HG02798 (cell line): ENCODE measurements at regions not wholly inside any gene's neighbourhood (a gene's known extent, or its start where the extent isn't known, plus 50 kb on each side); places are given as distances from the start of the nearest gene placed in this dataset.
"Not testable (repeated sequence)": the region's sequence is repeated elsewhere in the genome, so short reads cannot be mapped to it uniquely, and the experiment has no call there.

Experiments
- ATAC-seq: cut with Tn5 transposase; IDR thresholded peaks from one replicate; pipeline ENCODE4 v1.9.1; 2021; ENCODE audit warnings: mild to moderate bottlenecking; ENCODE audit not compliant: unreplicated experiment, poor library complexity

GRCh38 chr5:117433818-117434217 is 859.2 kb upstream of the SEMA6A start:
- no peak for ATAC-seq

DNA sequence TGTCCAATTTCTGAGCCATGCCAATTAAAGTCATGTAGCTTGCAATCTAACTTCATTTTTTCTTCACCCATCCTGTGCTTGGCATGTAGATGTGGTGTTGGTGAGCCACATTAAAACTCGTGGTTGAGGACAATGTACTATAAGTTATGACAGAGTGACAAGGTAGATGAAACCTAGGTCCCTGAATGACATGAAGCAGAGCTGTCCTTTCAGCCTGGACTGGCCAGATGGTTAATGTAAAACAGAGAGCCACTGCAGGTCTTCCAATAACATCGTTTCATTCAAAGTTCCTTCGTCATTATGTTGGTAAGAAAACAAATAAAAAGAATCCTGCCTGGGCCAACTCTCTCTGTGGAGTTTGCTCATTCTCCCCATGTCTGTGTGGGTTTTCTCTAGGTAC is 856.5 kb upstream of the SEMA6A start:
- ATAC-seq: no peak

DNA sequence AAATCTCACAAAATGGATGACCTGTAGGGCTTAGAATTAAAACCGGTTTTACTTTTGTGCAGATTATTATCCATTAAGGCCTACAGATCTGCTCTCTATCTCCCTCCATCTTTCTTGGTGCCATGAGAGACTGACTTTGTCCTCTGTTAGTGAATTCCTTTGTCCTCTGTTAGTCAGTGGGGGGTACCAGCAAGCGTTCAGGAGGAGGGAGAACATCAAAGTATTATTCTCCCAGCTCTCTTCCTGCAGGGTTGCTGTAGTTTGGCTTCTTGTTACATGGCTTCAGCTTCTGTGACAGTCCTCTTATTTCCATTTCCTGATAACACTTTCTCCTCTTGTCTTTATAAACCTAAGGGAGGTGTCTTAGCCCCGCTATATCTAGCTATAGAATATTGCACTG is 850.5 kb upstream of the SEMA6A start:
- no peak for ATAC-seq

DNA sequence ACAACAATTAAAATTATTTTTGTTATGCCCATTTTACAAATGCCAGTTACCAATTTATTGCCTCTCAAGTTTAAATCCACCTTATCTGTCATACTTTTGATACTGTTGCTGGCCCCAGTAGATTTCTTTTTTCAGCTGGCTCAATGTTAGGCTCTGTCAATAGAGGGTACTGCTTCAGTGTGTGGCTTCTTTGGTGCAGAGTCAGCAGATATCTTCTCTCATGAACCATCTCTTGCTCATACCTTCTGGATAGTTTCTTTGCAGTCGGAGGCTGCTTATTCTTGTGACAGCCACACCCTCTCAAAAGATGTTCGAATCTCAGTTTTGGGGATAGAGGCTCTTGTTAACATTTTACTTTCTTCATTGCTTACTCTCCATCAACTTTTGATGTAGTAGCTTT is 849.9 kb upstream of the SEMA6A start:
- ATAC-seq: no peak

DNA sequence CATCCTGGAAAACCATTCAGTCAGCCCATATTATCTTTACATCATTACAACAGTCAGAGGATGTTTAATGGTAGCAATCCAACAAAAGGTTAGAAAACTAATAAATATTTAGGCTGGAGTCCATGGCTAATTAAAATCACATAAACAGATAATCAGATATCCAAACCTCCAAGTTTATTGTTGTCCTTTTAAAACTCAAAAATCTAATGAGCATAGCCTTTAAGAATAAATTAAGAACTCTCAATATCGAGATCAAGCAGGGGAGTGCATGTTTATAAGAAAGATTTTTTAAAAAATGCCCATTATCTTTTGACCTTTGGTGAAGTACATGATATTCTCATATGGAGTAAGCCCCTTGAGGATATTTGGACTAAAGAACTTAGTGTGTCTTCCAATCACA is 842.9 kb upstream of the SEMA6A start:
- ATAC-seq: no peak

DNA sequence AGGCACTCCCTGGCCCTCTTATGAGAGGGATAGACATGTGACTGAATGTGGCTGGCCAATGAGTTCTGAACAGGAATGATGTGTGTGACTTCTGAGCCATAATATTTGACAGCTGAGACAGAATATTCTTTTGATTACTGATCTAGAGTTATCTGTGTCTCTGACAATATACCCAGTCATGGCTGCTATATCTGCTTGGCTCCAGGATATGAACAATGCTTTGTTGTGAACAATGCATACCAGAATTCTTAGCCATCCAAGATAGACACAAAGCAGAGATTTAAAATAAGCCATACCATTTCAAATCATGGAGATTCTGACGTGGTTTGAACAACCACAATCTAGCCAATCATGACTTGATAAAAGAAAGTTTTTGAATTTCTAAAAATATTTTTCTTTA is 840.3 kb upstream of the SEMA6A start:
- ATAC-seq: no peak

DNA sequence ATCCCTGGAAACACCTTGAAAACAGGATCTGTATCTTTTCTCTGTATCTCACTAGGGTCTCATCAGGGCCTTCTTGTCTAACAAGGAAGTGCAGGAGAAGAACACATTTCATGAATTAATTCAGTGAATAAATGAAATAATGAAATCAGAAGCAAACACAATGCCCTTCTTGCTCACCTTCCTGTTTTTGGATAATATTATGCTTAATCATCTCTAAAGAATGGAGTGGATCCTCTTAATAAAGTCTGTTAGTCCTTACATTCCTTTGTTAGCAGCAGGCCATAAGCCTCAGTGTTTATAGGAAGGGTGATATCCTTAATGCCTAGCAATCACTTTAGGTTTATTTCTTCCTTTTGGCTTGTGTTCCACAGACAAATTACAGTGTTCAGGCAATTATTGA is 837.1 kb upstream of the SEMA6A start:
- ATAC-seq: no peak

GRCh38 chr5:117405197-117405596 is 830.6 kb upstream of the SEMA6A start:
- no peak for ATAC-seq

DNA sequence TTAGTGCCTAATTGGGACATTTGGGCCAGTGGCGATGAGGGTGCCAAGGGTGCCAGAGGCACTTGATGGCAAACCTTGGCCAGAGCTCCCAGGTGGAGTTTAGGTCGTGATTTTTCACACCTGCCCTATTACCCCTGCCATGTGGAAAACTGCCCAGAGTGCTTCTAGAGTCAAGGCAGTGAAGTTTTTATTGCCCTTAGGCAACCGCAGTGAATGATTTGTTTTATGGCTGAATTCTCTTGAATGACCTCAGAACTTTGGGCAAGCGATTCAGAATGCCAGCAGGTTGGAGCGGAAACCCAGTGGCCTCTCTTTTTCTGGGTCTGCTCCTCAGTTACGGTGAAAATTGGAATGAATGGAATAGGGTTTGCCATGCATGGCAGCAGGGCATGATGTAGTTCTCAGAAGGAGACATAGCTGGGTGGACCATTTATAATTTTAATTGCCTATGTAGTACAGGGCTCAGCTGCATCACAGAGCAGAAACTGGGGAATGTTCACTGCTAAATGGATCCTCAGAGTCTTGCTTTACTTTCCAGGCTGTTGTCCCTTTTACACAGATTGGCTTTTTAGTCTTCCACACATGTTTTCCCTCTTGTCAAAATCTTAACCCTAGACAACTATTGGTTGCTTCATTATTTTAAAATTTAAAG is 820.0 kb upstream of the SEMA6A start:
- ATAC-seq: no peak

- no peak for ATAC-seq
These were observed 818.5 kb upstream of the SEMA6A start for GRCh38 chr5:117393125-117393524.

GRCh38 chr5:117380316-117380715 is 805.7 kb upstream of the SEMA6A start:
- no peak for ATAC-seq

DNA sequence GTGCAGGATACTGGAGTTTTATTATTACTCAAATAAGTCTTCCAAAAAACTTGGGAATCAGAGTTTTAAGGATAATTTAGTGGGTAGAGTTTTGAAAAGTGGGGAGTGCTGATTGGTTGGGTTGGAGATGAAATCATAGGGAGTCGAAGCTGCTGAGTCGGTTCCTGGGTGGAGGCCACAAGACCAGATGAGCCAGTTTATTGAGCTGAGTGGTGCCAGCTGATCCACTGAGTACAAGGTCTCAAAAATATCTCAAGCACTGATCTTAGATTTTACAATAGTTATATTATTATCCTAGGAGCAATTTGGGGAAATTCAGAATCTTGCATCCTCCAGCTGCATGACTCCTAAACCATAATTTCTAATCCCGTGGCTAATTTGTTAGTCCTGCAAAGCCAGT is 804.9 kb upstream of the SEMA6A start:
- ATAC-seq: no peak

DNA sequence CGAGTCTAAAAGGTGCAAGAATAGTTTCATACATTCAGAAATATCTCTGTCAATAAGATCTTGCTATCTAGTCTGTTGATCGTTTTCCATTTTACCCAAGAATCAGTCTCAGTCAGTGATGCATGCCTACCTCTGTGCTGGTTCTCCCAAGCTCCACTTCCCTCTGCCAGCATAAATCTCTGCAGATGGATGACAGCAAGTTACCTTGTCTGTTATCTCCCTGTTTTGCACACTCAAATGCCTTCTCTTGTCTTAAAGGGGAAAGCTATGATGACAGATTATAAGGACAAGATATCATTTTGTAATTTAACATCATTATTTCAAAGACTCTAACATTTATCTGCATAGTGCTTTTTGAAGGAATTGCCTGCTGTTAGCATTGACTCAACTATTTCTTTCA is 802.1 kb upstream of the SEMA6A start:
- ATAC-seq: no peak

GRCh38 chr5:117359895-117360294 is 785.3 kb upstream of the SEMA6A start:
- no peak for ATAC-seq

DNA sequence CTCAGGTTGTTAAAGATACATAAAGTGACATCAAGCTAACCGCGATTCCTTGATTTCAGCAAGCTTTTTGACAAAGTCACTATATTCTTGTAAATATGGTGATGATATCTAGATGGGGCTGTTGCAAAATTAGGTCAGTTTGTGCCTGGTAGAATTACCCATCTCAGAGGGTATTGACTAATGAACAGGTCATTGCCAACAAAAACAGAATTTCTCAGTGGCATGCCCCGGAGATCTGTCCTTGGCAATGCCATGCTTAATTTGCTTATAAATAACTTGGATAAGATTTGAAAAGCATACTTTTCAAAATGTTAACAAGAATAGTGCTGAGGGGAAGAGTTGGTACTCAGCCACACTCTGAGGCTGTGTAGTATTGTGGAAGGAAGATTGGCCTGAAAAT is 783.3 kb upstream of the SEMA6A start:
- ATAC-seq: no peak

- ATAC-seq: no peak
These were observed 772.7 kb upstream of the SEMA6A start for GRCh38 chr5:117347280-117347679.

DNA sequence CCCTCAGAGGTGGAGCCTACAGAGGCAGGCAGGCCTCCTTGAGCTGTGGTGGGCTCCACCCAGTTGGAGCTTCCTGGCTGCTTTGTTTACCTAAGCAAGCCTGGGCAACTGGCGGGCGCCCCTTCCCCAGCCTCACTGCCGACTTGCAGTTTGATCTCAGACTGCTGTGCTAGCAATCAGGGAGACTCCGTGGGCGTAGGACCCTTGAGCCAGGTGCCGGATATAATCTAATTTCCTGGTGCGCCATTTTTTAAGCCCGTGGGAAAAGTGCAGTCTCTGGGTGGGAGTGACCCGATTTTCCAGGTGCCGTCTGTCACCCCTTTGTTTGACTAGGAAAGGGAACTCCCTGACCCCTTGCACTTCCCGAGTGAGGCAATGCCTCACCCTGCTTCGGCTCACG is 769.1 kb upstream of the SEMA6A start:
- ATAC-seq: not testable (repeated sequence)

- ATAC-seq: no peak
These were observed 762.6 kb upstream of the SEMA6A start for GRCh38 chr5:117337064-117337749.

- ATAC-seq: no peak
These were observed 761.6 kb upstream of the SEMA6A start for GRCh38 chr5:117336208-117336607.

GRCh38 chr5:117333011-117333410 is 758.4 kb upstream of the SEMA6A start:
- ATAC-seq: no peak

DNA sequence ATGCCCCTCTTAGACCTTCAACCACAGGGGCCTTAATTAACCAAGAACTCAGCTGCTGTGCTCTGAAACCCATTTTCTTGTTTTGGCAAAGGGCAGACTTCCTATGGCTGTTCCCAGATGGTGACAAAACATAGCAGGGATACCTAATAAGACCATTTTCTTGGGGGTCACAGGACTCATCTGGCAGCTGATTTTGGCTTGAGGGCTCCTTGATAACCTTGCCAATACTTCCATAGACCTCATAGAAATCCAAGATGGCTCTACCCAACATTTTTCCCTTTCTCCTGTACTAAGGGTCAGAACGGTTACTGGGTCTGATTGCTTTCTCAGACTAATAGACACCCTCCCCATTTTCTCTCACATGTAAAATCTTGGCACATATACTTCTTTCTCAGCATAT is 757.7 kb upstream of the SEMA6A start:
- no peak for ATAC-seq

- ATAC-seq: no peak
These were observed 752.9 kb upstream of the SEMA6A start for GRCh38 chr5:117327511-117327910.
